ENCODE measurements at regions not wholly inside any gene's neighbourhood (a gene's known extent, or its start where the extent isn't known, plus 50 kb on each side); places are given as distances from the start of the nearest gene placed in this dataset.
"Not testable (repeated sequence)": the region's sequence is repeated elsewhere in the genome, so short reads cannot be mapped to it uniquely, and the experiment has no call there.

- Histone ChIP-seq H2BK20ac (ENCODE audit: low read depth, low read length, poor library complexity, severe bottlenecking) (no peak overlapping the region), H2AFZ (ENCODE audit: low read length) (no peak overlapping the region), H3K4me2 (ENCODE audit: insufficient read depth, insufficient read length, low read length) (no peak overlapping the region), H3K4ac (ENCODE audit: low read depth, low read length) (no peak overlapping the region), H3K79me2 (ENCODE audit: insufficient read depth, low read length) (no peaks in the 10 kb centered on the region), H2AK5ac (ENCODE audit: insufficient read length, low read length) (no peak overlapping the region), H2BK12ac (ENCODE audit: insufficient read length, low read depth, low read length) (no peak overlapping the region), H4K91ac (ENCODE audit: insufficient read length, low read depth, low read length) (no peak overlapping the region), H4K8ac (replicated peaks; ENCODE audit: insufficient read length, low read depth, low read length) (no peak overlapping the region), H3K9ac (ENCODE audit: extremely low read depth, insufficient read length, low read length) (no peak overlapping the region), H3K23me2 (ENCODE audit: insufficient read length, low read depth, low read length, poor library complexity, severe bottlenecking) (no peaks in the 10 kb centered on the region), H4K20me1 (ENCODE audit: control insufficient read depth, insufficient read depth, insufficient read length) (no peaks in the 10 kb centered on the region), H4K5ac (ENCODE audit: insufficient read length, low read depth, low read length) (no peak overlapping the region), H3K27me3 (ENCODE audit: insufficient read depth, low read length) (no peaks in the 10 kb centered on the region), H3K23ac (ENCODE audit: insufficient read length, low read depth, low read length) (no peak overlapping the region), H3K18ac (ENCODE audit: insufficient read length, low read depth, low read length) (no peak overlapping the region), H3K79me1 (ENCODE audit: insufficient read depth, low read depth, low read length, poor library complexity, severe bottlenecking) (no peaks in the 10 kb centered on the region), H3K27ac (ENCODE audit: insufficient read length, low read depth, low read length) (no peak overlapping the region), H3K14ac (ENCODE audit: insufficient read depth, low read length) (no peak overlapping the region), H2BK5ac (ENCODE audit: insufficient read length, low read length) (no peak overlapping the region), H3K4me1 (ENCODE audit: insufficient read depth, low read length) (no peaks in the 10 kb centered on the region), H3K56ac (ENCODE audit: insufficient read length, low read depth, low read length) (no peak overlapping the region), H2BK15ac (ENCODE audit: low read depth, low read length) (no peak overlapping the region), H2BK120ac (ENCODE audit: low read depth, low read length, poor library complexity, severe bottlenecking) (no peak overlapping the region), H3T11ph (ENCODE audit: low read length) (no peak overlapping the region), H3K9me3 (ENCODE audit: control insufficient read depth, low read depth, low read length) (no peaks in the 10 kb centered on the region)
- WGBS (ENCODE audit: extremely low coverage, insufficient read length, low lambda C conversion rate), result no CpG with 5 or more reads among the region's 2 CpGs
- no peak for TF ChIP-seq CTCF (conservative IDR thresholded peaks at IDR 0.05)
- H3K27me3 Mint-ChIP-seq (ENCODE audit: low read depth), result no peaks in the 10 kb centered on the region
- H3K9me3 Mint-ChIP-seq, result peaks cover 17 to 26% of the 10 kb centered on the region in 2 experiments
- H3K4me3 Mint-ChIP-seq, result no peak overlapping the region
- no peaks in the 10 kb centered on the region for H3K4me1 Mint-ChIP-seq
- no peak overlapping the region for H3K27ac Mint-ChIP-seq
- H3K36me3 Mint-ChIP-seq (ENCODE audit: insufficient read depth in 1 of 3, low read depth in 3 of 3), result peaks cover 6 to 15% (median 10%) of the 10 kb centered on the region in 3 experiments; a peak in 5 of 7 replicates
- no peak for DNase-seq
Measured at GRCh38 chr6:48641544-48641943, 530.5 kb upstream of the PTCHD4 start.

- H3K4me1 ChIP-seq (ENCODE audit: insufficient read depth, low read length); H3K27ac ChIP-seq (ENCODE audit: insufficient read length, low read depth, low read length); H3K9me3 ChIP-seq (ENCODE audit: control insufficient read depth, low read depth, low read length); H2BK20ac ChIP-seq (ENCODE audit: low read depth, low read length, poor library complexity, severe bottlenecking); H3K4ac ChIP-seq (ENCODE audit: low read depth, low read length); H2BK15ac ChIP-seq (ENCODE audit: low read depth, low read length); H2AFZ ChIP-seq (ENCODE audit: low read length); H3K23me2 ChIP-seq (ENCODE audit: insufficient read length, low read depth, low read length, poor library complexity, severe bottlenecking); H3K9ac ChIP-seq (ENCODE audit: extremely low read depth, insufficient read length, low read length); H4K5ac ChIP-seq (ENCODE audit: insufficient read length, low read depth, low read length); H3K23ac ChIP-seq (ENCODE audit: insufficient read length, low read depth, low read length); H2BK5ac ChIP-seq (ENCODE audit: insufficient read length, low read length); H3K4me1 Mint-ChIP-seq; H3K27me3 Mint-ChIP-seq (ENCODE audit: low read depth); H3K79me2 ChIP-seq (ENCODE audit: insufficient read depth, low read length); H3K4me3 Mint-ChIP-seq; DNase-seq; H3K4me2 ChIP-seq (ENCODE audit: insufficient read depth, insufficient read length, low read length); H3K27me3 ChIP-seq (ENCODE audit: insufficient read depth, low read length); H3T11ph ChIP-seq (ENCODE audit: low read length); H3K14ac ChIP-seq (ENCODE audit: insufficient read depth, low read length); H3K79me1 ChIP-seq (ENCODE audit: insufficient read depth, low read depth, low read length, poor library complexity, severe bottlenecking); H3K27ac Mint-ChIP-seq; H3K18ac ChIP-seq (ENCODE audit: insufficient read length, low read depth, low read length); H2BK12ac ChIP-seq (ENCODE audit: insufficient read length, low read depth, low read length); H4K8ac ChIP-seq (replicated peaks; ENCODE audit: insufficient read length, low read depth, low read length); H3K56ac ChIP-seq (ENCODE audit: insufficient read length, low read depth, low read length); H2BK120ac ChIP-seq (ENCODE audit: low read depth, low read length, poor library complexity, severe bottlenecking); H4K20me1 ChIP-seq (ENCODE audit: control insufficient read depth, insufficient read depth, insufficient read length); H4K91ac ChIP-seq (ENCODE audit: insufficient read length, low read depth, low read length); H2AK5ac ChIP-seq (ENCODE audit: insufficient read length, low read length): not testable (repeated sequence)
- Mint-ChIP-seq H3K9me3 (peaks cover 17 to 24% of the 10 kb centered on the region in 2 experiments), H3K36me3 (ENCODE audit: insufficient read depth in 1 of 3, low read depth in 3 of 3) (peaks cover 6 to 15% (median 10%) of the 10 kb centered on the region in 3 experiments; a peak in 5 of 7 replicates)
- no CpG with 5 or more reads among the region's 1 CpG for WGBS (ENCODE audit: extremely low coverage, insufficient read length, low lambda C conversion rate)
Measured at GRCh38 chr6:48638796-48639195, 527.8 kb upstream of the PTCHD4 start.

Measured in H9 (cell line).